DND-41 (cell line): ENCODE measurements at regions not wholly inside any gene's neighbourhood (a gene's known extent, or its start where the extent isn't known, plus 50 kb on each side); places are given as distances from the start of the nearest gene placed in this dataset.

ENCODE experiments used
- CTCF ChIP-seq: IDR thresholded peaks from 2 replicates; pipeline ENCODE4 v1.5.1; 2012; ENCODE audit warnings: borderline replicate concordance, low read length, moderate library complexity, mild to moderate bottlenecking; ENCODE audit not compliant: poor library complexity, severe bottlenecking; ENCODE audit errors: extremely low read depth
- EZH2 ChIP-seq: IDR thresholded peaks from 3 replicates; pipeline ENCODE4 v1.6.1; 2012; ENCODE audit warnings: borderline replicate concordance, low read depth, mild to moderate bottlenecking, moderate library complexity, low read length, inconsistent platforms; ENCODE audit not compliant: severe bottlenecking

- TF ChIP-seq EZH2 (no peak), CTCF (no peak)
Observed at GRCh38 chr20:63094767-63095499, 88.2 kb upstream of the BHLHE23 start.
